HG03342 (cell line): ENCODE measurements at regions not wholly inside any gene's neighbourhood (a gene's known extent, or its start where the extent isn't known, plus 50 kb on each side); places are given as distances from the start of the nearest gene placed in this dataset.

Experiments
- ATAC-seq: cut with Tn5 transposase; IDR thresholded peaks from one replicate; pipeline ENCODE4 v1.9.1; 2021; ENCODE audit warnings: mild to moderate bottlenecking, moderate library complexity; ENCODE audit not compliant: unreplicated experiment

DNA sequence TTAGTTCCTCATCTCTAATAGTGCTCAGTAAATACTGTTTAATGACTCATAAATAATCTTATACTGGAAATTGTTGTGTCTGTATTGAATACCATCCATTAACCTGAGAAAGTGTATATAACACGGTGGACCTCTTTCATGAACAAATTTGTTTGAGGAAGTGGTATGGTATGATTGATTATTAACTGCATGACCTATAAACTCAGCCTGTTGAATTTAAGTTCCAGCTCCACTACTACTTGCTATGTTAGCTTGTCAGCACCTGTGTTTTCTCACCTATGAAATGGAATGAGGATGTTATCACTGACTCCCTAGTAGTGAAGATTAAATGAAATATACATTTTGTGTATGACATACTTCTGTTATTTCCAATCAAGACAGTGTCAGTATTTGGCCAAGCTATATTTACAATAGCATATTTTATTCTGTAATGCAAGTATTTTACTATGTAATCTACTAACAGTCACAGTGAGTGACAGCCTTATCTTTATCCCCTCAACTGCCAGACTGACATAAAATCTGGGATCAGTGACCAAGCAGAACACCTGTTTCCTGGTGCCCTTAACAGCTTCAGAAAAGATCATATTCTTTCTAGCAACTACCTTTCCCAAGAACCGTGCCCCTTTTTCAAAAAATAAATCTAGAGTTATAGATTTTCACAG is 77.3 kb upstream of the ITGA1 start:
- peak; percentile 60 for ATAC-seq

GRCh38 chr5:52710972-52711596 is 76.6 kb upstream of the ITGA1 start:
- no peak for ATAC-seq

DNA sequence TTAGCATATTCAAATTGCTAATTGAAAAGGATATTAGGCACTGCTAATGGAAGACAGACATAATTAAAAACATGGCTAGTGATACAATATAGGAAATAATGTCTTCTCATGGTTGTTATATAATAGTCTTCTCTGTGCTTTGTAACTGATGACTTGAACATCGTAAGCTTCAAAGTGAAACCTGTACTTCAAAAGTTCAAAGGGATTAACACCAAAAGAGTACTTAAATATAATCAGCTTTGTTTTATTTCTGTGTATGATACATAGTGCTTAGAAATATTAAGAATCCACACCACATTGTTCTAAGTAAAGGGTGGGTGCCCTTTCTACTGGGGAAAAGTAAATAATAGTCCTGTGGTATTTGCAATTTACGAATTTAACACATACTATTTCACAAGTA is 75.4 kb upstream of the ITGA1 start:
- ATAC-seq: no peak

- peak; percentile 86 for ATAC-seq
Observed at GRCh38 chr5:52725065-52725746, 62.5 kb upstream of the ITGA1 start.

- ATAC-seq: peak; percentile 15
Observed at GRCh38 chr5:52725808-52726207, 61.9 kb upstream of the ITGA1 start.

- no peak for ATAC-seq
Observed at GRCh38 chr5:52727020-52727419, 60.7 kb upstream of the ITGA1 start.

DNA sequence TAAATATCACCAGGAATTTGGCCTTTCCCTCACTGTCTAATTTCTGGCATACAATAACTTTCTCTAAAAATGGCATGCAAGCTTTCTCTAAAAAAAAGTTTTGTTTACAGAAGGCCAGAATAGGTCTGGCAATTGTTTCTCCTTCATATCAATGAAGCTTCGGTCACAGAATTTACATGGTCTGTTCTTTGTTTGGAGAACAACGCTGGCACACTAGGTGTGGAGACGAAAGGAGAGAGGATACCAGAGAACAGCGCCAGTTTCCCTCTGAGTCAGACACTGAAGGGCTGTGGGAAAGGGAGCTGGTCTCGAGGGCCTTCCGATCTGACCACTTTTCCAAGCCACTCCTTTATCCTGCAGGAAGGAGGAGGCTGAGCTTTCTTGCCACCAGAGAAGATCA is 60.1 kb upstream of the ITGA1 start:
- ATAC-seq: no peak

DNA sequence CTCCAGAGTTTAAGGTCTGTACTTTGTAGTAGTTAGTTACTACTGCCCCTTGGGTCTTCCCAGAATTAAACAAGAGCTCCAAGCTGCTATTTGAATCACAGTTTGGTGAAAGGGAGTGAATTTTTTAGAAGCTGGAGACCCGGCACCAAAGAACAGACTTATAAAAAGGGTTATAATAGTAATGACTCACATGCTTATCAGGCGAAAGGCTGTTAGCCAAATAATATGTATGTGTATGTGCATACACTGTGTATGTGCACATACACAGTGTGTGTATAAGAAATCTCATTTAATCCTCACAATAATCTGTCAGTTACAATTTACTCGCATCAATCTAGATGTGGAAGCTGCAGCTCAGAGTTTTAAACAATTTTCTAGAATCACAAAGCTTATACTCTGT is 59.5 kb upstream of the ITGA1 start:
- ATAC-seq: no peak

GRCh38 chr5:52728686-52729085 is 59.0 kb upstream of the ITGA1 start:
- ATAC-seq: no peak

DNA sequence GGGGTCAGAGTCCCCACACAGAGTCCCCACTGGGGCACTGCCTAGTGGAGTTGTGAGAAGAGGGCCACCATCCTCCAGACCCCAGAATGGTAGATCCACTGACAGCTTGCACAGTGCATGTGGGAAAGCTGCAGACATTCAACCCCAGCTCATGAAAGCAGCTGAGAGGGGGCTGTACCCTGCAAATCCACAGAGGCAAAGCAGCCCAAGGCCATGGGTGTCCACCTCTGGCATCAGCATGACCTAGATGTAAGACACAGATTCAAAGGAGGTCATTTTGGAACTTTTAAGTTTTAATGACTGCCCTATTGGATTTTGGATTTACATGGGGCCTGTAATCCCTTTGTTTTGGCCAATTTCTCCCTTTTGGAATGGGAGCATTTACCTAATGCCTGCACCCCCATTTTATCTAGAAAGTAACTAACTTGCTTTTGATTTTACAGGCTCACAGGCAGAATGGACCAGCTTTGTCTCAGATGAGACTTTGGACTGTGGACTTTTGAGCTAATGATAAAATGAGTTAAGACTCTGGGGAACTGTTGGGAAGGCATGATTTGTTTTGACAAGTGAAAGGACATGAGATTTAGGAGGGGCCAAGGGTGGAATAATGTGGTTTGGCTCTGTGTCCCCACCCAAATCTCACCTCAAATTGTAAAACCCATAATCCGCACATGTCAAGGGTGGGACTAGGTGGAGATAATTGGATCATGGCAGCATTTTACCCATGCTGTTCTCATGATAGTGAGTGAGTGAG is 56.3 kb upstream of the ITGA1 start:
- no peak for ATAC-seq

DNA sequence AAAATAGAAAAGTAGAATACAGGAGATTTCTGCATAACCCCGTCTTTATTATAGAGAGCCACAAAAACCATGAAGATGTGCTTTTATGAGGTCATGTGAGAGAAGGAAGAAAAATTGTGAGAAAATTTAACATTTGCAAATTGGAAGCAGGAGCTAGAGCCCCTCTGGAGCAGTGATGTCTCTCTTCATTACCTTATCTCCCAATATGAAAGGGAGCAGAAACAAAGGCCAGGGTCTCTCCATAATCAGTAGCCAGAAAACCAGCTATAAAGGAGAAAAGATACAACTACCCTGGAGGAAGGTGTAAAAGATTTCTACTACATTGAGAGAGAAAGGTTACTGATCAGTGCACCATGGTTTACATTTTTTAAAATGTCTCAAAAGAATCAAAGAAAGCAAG is 53.2 kb upstream of the ITGA1 start:
- no peak for ATAC-seq

- ATAC-seq: no peak
Observed at GRCh38 chr5:52735139-52735538, 52.6 kb upstream of the ITGA1 start.
